Neural progenitor cell (in vitro differentiated cells): ENCODE measurements at regions not wholly inside any gene's neighbourhood (a gene's known extent, or its start where the extent isn't known, plus 50 kb on each side); places are given as distances from the start of the nearest gene placed in this dataset.

Experiments used
- DNase-seq: peaks from one replicate; pipeline ENCODE4 v3.0.0-alpha.2; 2016; ENCODE audit warnings: low spot score
- H2AFZ ChIP-seq: fragments of 200-600 bp; sonication (generic); replicated peaks from 2 replicates; pipeline ENCODE4 v1.6.1; 2016; ENCODE audit warnings: antibody characterized with exemption
- H3F3A ChIP-seq: fragments of 200-600 bp; sonication (generic); 2 replicates; pipeline ENCODE4 v1.6.1; 2016; ENCODE audit warnings: antibody characterized with exemption, low read depth
- H3K27ac ChIP-seq: fragments of 200-600 bp; sonication (generic); 2 replicates; pipeline ENCODE4 v1.5.1; 2016; ENCODE audit warnings: mild to moderate bottlenecking
- H3K27me3 ChIP-seq: fragments of 200-600 bp; sonication (generic); 2 replicates; pipeline ENCODE4 v1.6.1; 2016; ENCODE audit warnings: mild to moderate bottlenecking, moderate library complexity
- H3K36me3 ChIP-seq: fragments of 200-600 bp; sonication (generic); 2 replicates; pipeline ENCODE4 v1.5.1; 2016
- H3K4me1 ChIP-seq: fragments of 200-600 bp; sonication (generic); 2 replicates; pipeline ENCODE4 v1.6.1; 2016; ENCODE audit warnings: mixed run types
- H3K4me2 ChIP-seq: fragments of 200-600 bp; sonication (generic); 2 replicates; pipeline ENCODE4 v1.6.1; 2016
- H3K4me3 ChIP-seq: fragments of 200-600 bp; sonication (generic); 2 replicates; pipeline ENCODE4 v1.5.1; 2016
- H3K79me2 ChIP-seq: fragments of 200-600 bp; sonication (generic); 2 replicates; pipeline ENCODE4 v1.6.1; 2016; ENCODE audit warnings: low read depth
- H3K9ac ChIP-seq: fragments of 200-600 bp; sonication (generic); 2 replicates; pipeline ENCODE4 v1.6.1; 2016
- H3K9me3 ChIP-seq: fragments of 200-600 bp; sonication (generic); 2 replicates; pipeline ENCODE4 v1.5.1; 2016; ENCODE audit warnings: low read depth
- H4K20me1 ChIP-seq: fragments of 200-600 bp; sonication (generic); 2 replicates; pipeline ENCODE4 v1.6.1; 2016; ENCODE audit warnings: low read depth
- H3K27ac Mint-ChIP-seq: 3 replicates; pipeline ENCODE4 v1.8.0; 2021; ENCODE audit warnings: mixed read lengths
- H3K27me3 Mint-ChIP-seq: 2 replicates; pipeline ENCODE4 v1.8.0; 2022; ENCODE audit warnings: low read depth, mild to moderate bottlenecking, inconsistent platforms, moderate library complexity, mixed read lengths; ENCODE audit not compliant: insufficient read depth
- H3K36me3 Mint-ChIP-seq: 3 replicates; pipeline ENCODE4 v1.8.0; 2021; ENCODE audit warnings: mixed read lengths
- H3K4me1 Mint-ChIP-seq: 3 replicates; pipeline ENCODE4 v1.8.0; 2021; ENCODE audit warnings: mixed read lengths
- H3K4me3 Mint-ChIP-seq: 3 replicates; pipeline ENCODE4 v1.8.0; 2021; ENCODE audit warnings: mild to moderate bottlenecking, moderate library complexity, mixed read lengths
- H3K9me3 Mint-ChIP-seq: 3 replicates; pipeline ENCODE4 v1.8.0; 2020; ENCODE audit warnings: mixed read lengths
- EZH2 ChIP-seq: fragments of 200-600 bp; sonication (generic); IDR thresholded peaks from 2 replicates; pipeline ENCODE4 v1.6.1; 2017; ENCODE audit warnings: antibody characterized with exemption, mild to moderate bottlenecking, moderate library complexity
- EZH2phosphoT487 ChIP-seq: fragments of 200-600 bp; sonication (generic); IDR thresholded peaks from 2 replicates; pipeline ENCODE4 v1.6.1; 2017; ENCODE audit warnings: antibody characterized with exemption
- TF ChIP-seq, protein P1 (sequence below): fragments of 200-600 bp; sonication (generic); IDR thresholded peaks from 2 replicates; pipeline ENCODE4 v1.5.1; 2017; ENCODE audit warnings: antibody characterized with exemption, mild to moderate bottlenecking

DNA sequence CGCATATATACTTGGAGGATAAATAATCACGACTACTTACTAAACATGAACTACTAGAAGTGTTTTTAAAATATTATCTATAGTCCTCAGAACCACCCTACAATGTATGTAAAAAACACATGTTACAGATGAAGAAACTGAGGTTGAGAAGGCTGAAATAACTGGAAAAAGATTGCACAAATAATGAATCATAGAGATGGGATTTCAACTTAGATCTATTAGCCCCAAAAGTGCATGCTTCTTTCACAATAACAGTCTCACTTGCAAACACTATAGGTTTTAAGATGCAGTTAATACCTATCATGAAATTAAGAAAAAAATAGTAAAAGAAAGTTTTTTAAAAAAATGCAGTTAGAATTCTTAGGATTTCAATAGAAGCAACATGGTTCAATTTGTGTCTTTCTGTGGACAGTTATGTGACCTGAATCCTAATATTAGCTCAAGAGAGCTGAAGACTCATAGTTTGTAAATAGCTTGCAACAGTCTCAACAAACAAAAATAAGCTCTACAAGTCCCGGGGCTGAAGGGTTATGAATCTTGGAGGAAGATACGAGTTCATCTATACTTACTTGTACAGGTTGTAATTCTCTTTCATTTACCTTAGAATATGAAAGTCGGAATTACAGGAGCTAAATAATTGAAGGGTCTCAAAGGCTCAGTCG lies 58.6 kb upstream of the NTPCR start:
- Histone ChIP-seq H4K20me1 (no peaks in the 10 kb centered on the region), H3F3A (no peaks in the 10 kb centered on the region), H3K4me3 (no peak overlapping the region), H3K27ac (no peak overlapping the region), H3K79me2 (no peaks in the 10 kb centered on the region), H3K36me3 (no peaks in the 10 kb centered on the region), H3K4me2 (no peak overlapping the region), H3K4me1 (no peaks in the 10 kb centered on the region), H3K9ac (no peak overlapping the region), H3K27me3 (no peaks in the 10 kb centered on the region), H3K9me3 (no peaks in the 10 kb centered on the region), H2AFZ (no peak overlapping the region)
- no peak overlapping the region for H3K27ac Mint-ChIP-seq
- DNase-seq, result no peak
- no peak for TF ChIP-seq EZH2phosphoT487
- no peak for TF ChIP-seq EZH2
- TF ChIP-seq, protein P1, sequence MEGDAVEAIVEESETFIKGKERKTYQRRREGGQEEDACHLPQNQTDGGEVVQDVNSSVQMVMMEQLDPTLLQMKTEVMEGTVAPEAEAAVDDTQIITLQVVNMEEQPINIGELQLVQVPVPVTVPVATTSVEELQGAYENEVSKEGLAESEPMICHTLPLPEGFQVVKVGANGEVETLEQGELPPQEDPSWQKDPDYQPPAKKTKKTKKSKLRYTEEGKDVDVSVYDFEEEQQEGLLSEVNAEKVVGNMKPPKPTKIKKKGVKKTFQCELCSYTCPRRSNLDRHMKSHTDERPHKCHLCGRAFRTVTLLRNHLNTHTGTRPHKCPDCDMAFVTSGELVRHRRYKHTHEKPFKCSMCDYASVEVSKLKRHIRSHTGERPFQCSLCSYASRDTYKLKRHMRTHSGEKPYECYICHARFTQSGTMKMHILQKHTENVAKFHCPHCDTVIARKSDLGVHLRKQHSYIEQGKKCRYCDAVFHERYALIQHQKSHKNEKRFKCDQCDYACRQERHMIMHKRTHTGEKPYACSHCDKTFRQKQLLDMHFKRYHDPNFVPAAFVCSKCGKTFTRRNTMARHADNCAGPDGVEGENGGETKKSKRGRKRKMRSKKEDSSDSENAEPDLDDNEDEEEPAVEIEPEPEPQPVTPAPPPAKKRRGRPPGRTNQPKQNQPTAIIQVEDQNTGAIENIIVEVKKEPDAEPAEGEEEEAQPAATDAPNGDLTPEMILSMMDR, result no peak
- peaks cover 13% of the 10 kb centered on the region for H3K4me1 Mint-ChIP-seq
- H3K27me3 Mint-ChIP-seq, result no peaks in the 10 kb centered on the region
- H3K9me3 Mint-ChIP-seq, result peaks cover 18% of the 10 kb centered on the region
- H3K36me3 Mint-ChIP-seq, result peaks cover 8% of the 10 kb centered on the region
- no peak overlapping the region for H3K4me3 Mint-ChIP-seq

DNA sequence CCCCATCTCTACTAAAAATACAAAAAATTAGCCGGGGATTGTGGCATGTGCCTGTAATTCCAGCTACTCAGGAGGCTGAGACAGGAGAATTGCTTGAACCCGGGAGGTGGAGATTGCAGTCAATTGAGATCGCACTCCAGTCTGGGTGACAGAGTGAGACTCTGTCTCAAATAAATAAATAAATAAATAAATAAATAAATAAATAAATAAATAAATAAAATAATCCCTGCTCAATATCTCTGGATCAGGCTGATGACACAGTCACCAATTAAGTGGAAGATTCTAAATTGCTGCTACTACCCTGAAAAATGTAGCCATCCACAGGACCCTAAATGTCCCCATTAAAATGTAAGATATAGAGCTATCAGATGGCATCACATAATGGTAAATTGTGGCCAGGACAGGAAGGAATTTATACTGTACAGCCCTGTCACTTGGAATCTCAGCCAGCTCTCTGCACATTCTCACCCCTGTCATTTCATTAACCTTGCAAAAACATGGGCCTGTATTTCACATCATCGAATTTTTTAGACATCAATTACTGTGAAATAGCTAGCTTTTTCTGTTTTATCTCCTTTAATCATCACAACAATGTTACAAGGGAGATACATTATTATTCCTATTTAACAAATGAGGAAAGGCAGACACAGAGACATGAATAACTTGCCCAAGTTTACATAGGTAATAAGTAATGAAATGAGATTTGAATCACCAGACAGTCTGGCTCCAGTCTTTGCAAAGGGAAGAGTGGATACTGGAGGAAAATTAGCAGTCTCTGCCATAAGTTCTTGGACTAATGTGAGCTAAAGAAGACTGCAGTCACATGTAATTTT lies 56.7 kb upstream of the NTPCR start:
- TF ChIP-seq EZH2phosphoT487 (no peak), EZH2 (no peak)
- TF ChIP-seq, protein P1, result no peak
- Histone ChIP-seq H3K9me3 (no peaks in the 10 kb centered on the region), H3F3A (no peaks in the 10 kb centered on the region), H3K27ac (no peak overlapping the region), H3K36me3 (no peaks in the 10 kb centered on the region), H2AFZ (no peak overlapping the region), H3K4me2 (no peak overlapping the region), H3K79me2 (no peaks in the 10 kb centered on the region), H3K4me1 (no peaks in the 10 kb centered on the region), H4K20me1 (no peaks in the 10 kb centered on the region), H3K9ac (no peak overlapping the region), H3K4me3 (no peak overlapping the region), H3K27me3 (no peaks in the 10 kb centered on the region)
- Mint-ChIP-seq H3K27me3 (no peaks in the 10 kb centered on the region), H3K4me1 (peaks cover 14% of the 10 kb centered on the region), H3K4me3 (no peak overlapping the region), H3K9me3 (peaks cover 18% of the 10 kb centered on the region), H3K36me3 (peaks cover 8% of the 10 kb centered on the region), H3K27ac (no peak overlapping the region)
- DNase-seq, result no peak

DNA sequence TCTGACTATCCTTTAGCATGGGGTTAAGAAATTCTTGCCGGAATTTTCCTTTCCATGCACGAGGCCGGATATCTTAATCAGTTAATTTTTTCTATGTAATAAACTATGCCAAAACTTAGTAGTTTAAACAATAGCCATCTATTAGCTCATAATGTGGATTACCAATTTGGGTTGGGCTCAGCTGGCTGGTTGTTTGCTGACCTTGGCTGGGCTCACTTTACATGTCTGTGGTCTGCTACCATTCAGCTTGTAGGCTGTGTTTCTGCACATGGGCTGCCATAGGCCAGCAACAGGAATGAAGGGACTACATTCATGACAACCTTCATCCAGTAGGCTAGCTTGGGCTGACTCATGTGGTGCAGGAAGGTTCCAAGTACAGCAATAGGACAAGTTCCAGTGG lies 56.0 kb upstream of the NTPCR start:
- no peaks in the 10 kb centered on the region for H3K27me3 ChIP-seq
- no peaks in the 10 kb centered on the region for H3F3A ChIP-seq
- no peaks in the 10 kb centered on the region for H3K36me3 ChIP-seq
- H3K27me3 Mint-ChIP-seq, result no peaks in the 10 kb centered on the region
- H3K4me1 ChIP-seq, result no peaks in the 10 kb centered on the region
- no peaks in the 10 kb centered on the region for H3K79me2 ChIP-seq
- TF ChIP-seq EZH2phosphoT487, result no peak
- TF ChIP-seq, protein P1, result no peak
- no peak for TF ChIP-seq EZH2
- no peak overlapping the region for H3K27ac ChIP-seq
- no peak overlapping the region for H3K4me2 ChIP-seq
- no peaks in the 10 kb centered on the region for H4K20me1 ChIP-seq
- H3K9me3 Mint-ChIP-seq, result peaks cover 22% of the 10 kb centered on the region
- H3K9me3 ChIP-seq, result no peaks in the 10 kb centered on the region
- H2AFZ ChIP-seq, result no peak overlapping the region
- no peak overlapping the region for H3K4me3 Mint-ChIP-seq
- H3K36me3 Mint-ChIP-seq, result peaks cover 8% of the 10 kb centered on the region
- no peak overlapping the region for H3K4me3 ChIP-seq
- no peak for DNase-seq
- peaks cover 14% of the 10 kb centered on the region for H3K4me1 Mint-ChIP-seq
- H3K27ac Mint-ChIP-seq, result no peak overlapping the region
- H3K9ac ChIP-seq, result no peak overlapping the region
